Endothelial cell of umbilical vein (primary cell): ENCODE measurements at regions not wholly inside any gene's neighbourhood (a gene's known extent, or its start where the extent isn't known, plus 50 kb on each side); places are given as distances from the start of the nearest gene placed in this dataset.

Source experiments
- BruUV-seq: library from RNA; stranded (reverse); fragments of 400-500 nt; replicated peaks from 2 replicates; lab custom pipeline; 2021; lab: Mats Ljungman, UMichigan
- CTCF ChIA-PET: fragments of 300-600, 350-600 bp; sonication (Branson Sonifier 250); formaldehyde crosslinking; loops from one replicate; lab custom pipeline; 2021; ENCODE audit warnings: antibody characterized with exemption, inconsistent platforms; lab: Charles Lee
- POLR2A ChIA-PET: fragments of 300-600, 350-600 bp; sonication (Branson Sonifier 250); formaldehyde crosslinking; loops from one replicate; lab custom pipeline; 2021; ENCODE audit warnings: antibody characterized with exemption, inconsistent platforms; lab: Charles Lee
- DNase-seq: peaks from one replicate; pipeline ENCODE4 v3.0.0-alpha.2; 2011; ENCODE audit warnings: low read depth, low spot score
- FAIRE-seq: peaks from 2 replicates; lab custom pipeline; 2011; peaks lifted over from hg19 to GRCh38; lab: Jason Lieb, UNC
- H2AFZ ChIP-seq: 2 replicates; pipeline ENCODE4 v1.6.0; 2012; ENCODE audit warnings: low read depth, low read length, control low read depth, inconsistent platforms
- H3K27ac ChIP-seq: 2 replicates; pipeline ENCODE4 v1.5.1; 2011; ENCODE audit warnings: low read depth, mild to moderate bottlenecking, control low read depth, low read length, moderate library complexity; ENCODE audit not compliant: insufficient read depth
- H3K27me3 ChIP-seq, 2 experiments: 2 replicates each; pipeline versions ENCODE4 v1.6.0 to v1.6.1; 2011; ENCODE audit warnings: low read length in 2 of 2, mixed read lengths in 1 of 2; ENCODE audit not compliant: control insufficient read depth in 2 of 2, insufficient read depth in 2 of 2
- H3K36me3 ChIP-seq, 2 experiments: 2 replicates in 1 of 2; 3 replicates in 1 of 2; pipeline ENCODE4 v1.5.1; 2011; ENCODE audit warnings: low read length in 2 of 2, mild to moderate bottlenecking in 1 of 2, moderate library complexity in 1 of 2; ENCODE audit not compliant: control insufficient read depth in 2 of 2, insufficient read depth in 2 of 2; ENCODE audit errors: extremely low read depth in 1 of 2
- H3K4me1 ChIP-seq: 3 replicates; pipeline ENCODE4 v1.5.1; 2011; ENCODE audit warnings: mild to moderate bottlenecking, low read length; ENCODE audit not compliant: control insufficient read depth, insufficient read depth; ENCODE audit errors: extremely low read depth
- H3K4me2 ChIP-seq: 2 replicates; pipeline ENCODE4 v1.6.1; 2011; ENCODE audit warnings: low read length, control low read depth, mixed read lengths; ENCODE audit not compliant: insufficient read depth
- H3K4me3 ChIP-seq, 3 experiments: fragments of 200-600 bp in 1 of 3; sonication (generic), shearing (Covaris generic) in 1 of 3; replicated peaks in 1 of 3; 2 replicates each; pipeline ENCODE4 v1.5.1; 2011 to 2016; ENCODE audit warnings: control low read depth in 3 of 3, low read length in 3 of 3, mild to moderate bottlenecking in 2 of 3, inconsistent platforms in 1 of 3, low read depth in 1 of 3, moderate library complexity in 1 of 3; ENCODE audit not compliant: insufficient read depth in 1 of 3
- H3K79me2 ChIP-seq: 2 replicates; pipeline ENCODE4 v1.6.0; 2012; ENCODE audit warnings: low read length, inconsistent platforms; ENCODE audit not compliant: control insufficient read depth, insufficient read depth
- H3K9ac ChIP-seq: replicated peaks from 2 replicates; pipeline ENCODE3; 2011; ENCODE audit warnings: low read length, control low read depth; ENCODE audit not compliant: insufficient read depth; ENCODE audit errors: extremely low read depth
- H3K9me1 ChIP-seq: replicated peaks from 3 replicates; pipeline ENCODE4 v1.6.0; 2011; ENCODE audit warnings: mild to moderate bottlenecking, low read length; ENCODE audit not compliant: control insufficient read depth, insufficient read depth; ENCODE audit errors: extremely low read depth
- H3K9me3 ChIP-seq: replicated peaks from 2 replicates; pipeline ENCODE4 v1.5.1; 2012; ENCODE audit warnings: low read length, inconsistent platforms; ENCODE audit not compliant: control insufficient read depth, insufficient read depth
- H4K20me1 ChIP-seq: replicated peaks from 2 replicates; pipeline ENCODE3; 2011; ENCODE audit warnings: mild to moderate bottlenecking, low read length; ENCODE audit not compliant: control insufficient read depth, insufficient read depth; ENCODE audit errors: extremely low read depth
- CTCF ChIP-seq, 2 donors: IDR thresholded peaks; 1 replicate in 1 of 2; 2 replicates in 1 of 2; pipeline ENCODE4 v1.5.1; 2011; ENCODE audit warnings: low read length in 2 of 2, mild to moderate bottlenecking in 2 of 2, moderate library complexity in 2 of 2, control low read depth in 1 of 2, inconsistent platforms in 1 of 2, low read depth in 1 of 2; ENCODE audit not compliant: insufficient read depth in 1 of 2; ENCODE audit errors: extremely low read depth in 1 of 2
- MAX ChIP-seq: IDR thresholded peaks from 2 replicates; pipeline ENCODE4 v1.6.1; 2011; ENCODE audit not compliant: insufficient read depth, insufficient read length
- dilution Hi-C: fragments of 300-500 bp; cut with MboI; formaldehyde crosslinking; loops from one replicate; pipeline ENCODE4 v1.15.0; 2019; ENCODE audit warnings: low sequenced_read_pairs; ENCODE audit not compliant: extremely low pct_ligation_motif_present
- intact Hi-C: fragments of 100-400 bp; cut with micrococcal nuclease; formaldehyde crosslinking; loops from one replicate; pipeline ENCODE4 v1.10.0; 2022

- H4K20me1 ChIP-seq, result no peaks in the 10 kb centered on the region
- BruUV-seq, result no TSS peak
Measured at GRCh38 chr10:120735773-120736371, 115.3 kb upstream of the WDR11 start.

More at GRCh38 chr10:120735773-120736371, 115.3 kb upstream of the WDR11 start:
- Histone ChIP-seq H3K27me3 (no peaks in the 10 kb centered on the region), H3K36me3 (no peaks in the 10 kb centered on the region), H3K79me2 (peaks cover 48% of the 10 kb centered on the region), H3K9me3 (no peaks in the 10 kb centered on the region), H3K4me2 (peak overlapping the region; percentile 89), H3K27ac (peak overlapping the region; percentile 81), H3K9me1 (no peaks in the 10 kb centered on the region), H3K4me3 (no peak overlapping the region), H3K9ac (peak overlapping the region; percentile 45), H2AFZ (no peak overlapping the region), H3K4me1 (peaks cover 39% of the 10 kb centered on the region)
- DNase-seq (peak; percentile 60), FAIRE-seq (no peak)
- peak; percentile 50 to 53 for TF ChIP-seq CTCF (IDR thresholded peaks at IDR 0.05; ENCODE audit: extremely low read depth in 1 of 2, insufficient read depth in 1 of 2, low read depth in 1 of 2, low read length in 2 of 2)
- no peak for TF ChIP-seq MAX
- ChIA-PET POLR2A (interaction anchor here (1.5 kb wide), 1 partner anchor 94 kb away, joined by 8 read pairs; no protein-coding TSS in a partner anchor), CTCF (interaction anchor here (0.9 to 5.0 kb wide), 16 partner anchors 9 to 514 kb away, joined by 3 to 45 read pairs (median 7); partner anchors contain the start of gene PLPP4)
- intact Hi-C loops, result loop anchor here (1.0 to 2.0 kb wide), 5 partner anchors 51 to 513 kb away; partner anchors contain the start of genes PLPP4 and WDR11
- dilution Hi-C loops, result no loop called here
